ENCODE measurements at regions not wholly inside any gene's neighbourhood (a gene's known extent, or its start where the extent isn't known, plus 50 kb on each side); places are given as distances from the start of the nearest gene placed in this dataset.

GRCh38 chr3:117722856-117723255, 1013.3 kb downstream of the TUSC7 start:
- 51 to 74% methylated on average over 3 of the region's 3 CpGs for WGBS, 2 donors (ENCODE audit: low coverage in 1 of 2)
- Histone ChIP-seq H3K4me3 (no peak overlapping the region), H3K4me1 (no peaks in the 10 kb centered on the region), H3K36me3 (no peaks in the 10 kb centered on the region), H3K27ac (no peak overlapping the region), H3K9me3 (no peaks in the 10 kb centered on the region), H3K27me3 (no peaks in the 10 kb centered on the region)
- no peak for DNase-seq
- intact Hi-C loops (cut with DNase I; ENCODE audit: low total_unique reads), result no loop called here
- in situ Hi-C loops (cut with MboI; ENCODE audit: low pct_ligation_motif_present in 1 of 4, low pct_unique_long_range_greater_than_20kb in 1 of 4, low sequenced_read_pairs in 3 of 4), result loop anchor here in 1 of 4 donors (25.0 kb wide), 2 partner anchors 111 to 711 kb away; no protein-coding TSS in a partner anchor
- TF ChIP-seq CTCF (IDR thresholded peaks at IDR 0.05), result no peak
- no peak for TF ChIP-seq POLR2A (IDR thresholded peaks at IDR 0.05)
- no peak for TF ChIP-seq EP300 (IDR thresholded peaks at IDR 0.05; ENCODE audit: low read depth)
- TF ChIP-seq POLR2AphosphoS5 (IDR thresholded peaks at IDR 0.05), result no peak

- in situ Hi-C loops (cut with MboI; ENCODE audit: low pct_ligation_motif_present in 1 of 4, low pct_unique_long_range_greater_than_20kb in 1 of 4, low sequenced_read_pairs in 3 of 4) (loop anchor here in 1 of 4 donors (25.0 kb wide), 2 partner anchors 112 to 712 kb away; no protein-coding TSS in a partner anchor), intact Hi-C loops (cut with DNase I; ENCODE audit: low total_unique reads) (no loop called here)
- WGBS, 2 donors (ENCODE audit: low coverage in 1 of 2), result 85 to 89% methylated on average over 3 of the region's 3 CpGs
- no peaks in the 10 kb centered on the region for H3K27me3 ChIP-seq
- H3K27ac ChIP-seq, result no peak overlapping the region
- H3K4me3 ChIP-seq, result no peak overlapping the region
- H3K9me3 ChIP-seq, result no peaks in the 10 kb centered on the region
- H3K4me1 ChIP-seq, result no peaks in the 10 kb centered on the region
- TF ChIP-seq POLR2A (IDR thresholded peaks at IDR 0.05) (no peak), CTCF (IDR thresholded peaks at IDR 0.05) (no peak), EP300 (IDR thresholded peaks at IDR 0.05; ENCODE audit: low read depth) (no peak), POLR2AphosphoS5 (IDR thresholded peaks at IDR 0.05) (no peak)
- DNase-seq, result no peak
- H3K36me3 ChIP-seq, result no peaks in the 10 kb centered on the region
These were observed 1014.2 kb downstream of the TUSC7 start for GRCh38 chr3:117723825-117724224.

- Histone ChIP-seq H3K4me3 (no peak overlapping the region), H3K9me3 (no peaks in the 10 kb centered on the region), H3K27ac (no peak overlapping the region), H3K27me3 (no peaks in the 10 kb centered on the region), H3K36me3 (no peaks in the 10 kb centered on the region), H3K4me1 (no peaks in the 10 kb centered on the region)
- 87 to 94% methylated on average over 3 to 4 of the region's 4 CpGs for WGBS, 2 donors (ENCODE audit: low coverage in 1 of 2)
- no peak for DNase-seq
- in situ Hi-C loops (cut with MboI; ENCODE audit: low pct_ligation_motif_present in 1 of 4, low pct_unique_long_range_greater_than_20kb in 1 of 4, low sequenced_read_pairs in 3 of 4), result no loop called here
- TF ChIP-seq EP300 (IDR thresholded peaks at IDR 0.05; ENCODE audit: low read depth), result no peak
- no peak for TF ChIP-seq CTCF (IDR thresholded peaks at IDR 0.05)
- no peak for TF ChIP-seq POLR2AphosphoS5 (IDR thresholded peaks at IDR 0.05)
- no peak for TF ChIP-seq POLR2A (IDR thresholded peaks at IDR 0.05)
- intact Hi-C loops (cut with DNase I; ENCODE audit: low total_unique reads), result no loop called here
These were observed 1015.7 kb downstream of the TUSC7 start for GRCh38 chr3:117725314-117725713.

DNA sequence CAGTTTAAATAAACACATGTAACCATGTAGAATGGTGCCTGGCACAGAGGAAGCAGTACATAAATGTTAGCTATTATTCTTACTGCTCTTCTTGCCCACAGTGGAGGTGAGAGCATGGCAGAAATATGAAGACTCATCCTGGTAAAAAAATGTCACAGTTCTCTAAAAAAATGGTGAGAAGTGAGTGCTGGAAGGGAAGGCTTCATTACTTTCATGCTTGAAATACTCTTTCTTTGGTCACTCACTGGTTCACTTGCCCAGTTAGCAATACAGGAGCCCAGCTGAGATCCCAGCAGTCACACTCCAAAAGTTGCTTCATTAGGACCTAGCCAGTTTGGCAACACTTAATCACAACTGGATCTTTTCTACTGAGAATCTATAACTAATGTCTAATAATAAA, 1017.2 kb downstream of the TUSC7 start:
- intact Hi-C loops (cut with DNase I; ENCODE audit: low total_unique reads), result no loop called here

GRCh38 chr3:117728226-117728625, 1018.6 kb downstream of the TUSC7 start:
- intact Hi-C loops (cut with DNase I; ENCODE audit: low total_unique reads), result no loop called here

More for the DNA sequence above, 1017.2 kb downstream of the TUSC7 start:
- Histone ChIP-seq H3K4me1 (no peaks in the 10 kb centered on the region), H3K27ac (no peak overlapping the region), H3K27me3 (no peaks in the 10 kb centered on the region), H3K4me3 (no peak overlapping the region), H3K9me3 (no peaks in the 10 kb centered on the region), H3K36me3 (no peaks in the 10 kb centered on the region)
- DNase-seq, result no peak
- TF ChIP-seq POLR2AphosphoS5 (IDR thresholded peaks at IDR 0.05), result no peak
- in situ Hi-C loops (cut with MboI; ENCODE audit: low pct_ligation_motif_present in 1 of 4, low pct_unique_long_range_greater_than_20kb in 1 of 4, low sequenced_read_pairs in 3 of 4), result no loop called here

More at GRCh38 chr3:117728226-117728625, 1018.6 kb downstream of the TUSC7 start:
- in situ Hi-C loops (cut with MboI; ENCODE audit: low pct_ligation_motif_present in 1 of 4, low pct_unique_long_range_greater_than_20kb in 1 of 4, low sequenced_read_pairs in 3 of 4), result no loop called here
- Histone ChIP-seq H3K36me3 (no peaks in the 10 kb centered on the region), H3K27ac (no peak overlapping the region), H3K9me3 (no peaks in the 10 kb centered on the region), H3K27me3 (no peaks in the 10 kb centered on the region), H3K4me1 (no peaks in the 10 kb centered on the region), H3K4me3 (no peak overlapping the region)
- WGBS, 2 donors (ENCODE audit: low coverage in 1 of 2), result 72 to 75% methylated on average over 1 of the region's 1 CpG
- no peak for DNase-seq
- TF ChIP-seq POLR2A (IDR thresholded peaks at IDR 0.05) (no peak), CTCF (IDR thresholded peaks at IDR 0.05) (no peak), POLR2AphosphoS5 (IDR thresholded peaks at IDR 0.05) (no peak), EP300 (IDR thresholded peaks at IDR 0.05; ENCODE audit: low read depth) (no peak)

Data from transverse colon (tissue), 4 donors.